H1 (cell line): ENCODE measurements at regions not wholly inside any gene's neighbourhood (a gene's known extent, or its start where the extent isn't known, plus 50 kb on each side); places are given as distances from the start of the nearest gene placed in this dataset.
"Not testable (repeated sequence)": the region's sequence is repeated elsewhere in the genome, so short reads cannot be mapped to it uniquely, and the experiment has no call there.

Experiments
- CTCF ChIA-PET: fragments of 300-600 bp; sonication (Branson Sonifier 250); formaldehyde crosslinking; loops from one replicate; lab custom pipeline; 2021; ENCODE audit not compliant: partially characterized antibody; lab: Charles Lee
- POLR2A ChIA-PET: fragments of 300-600 bp; sonication (Branson Sonifier 250); formaldehyde crosslinking; loops from one replicate; lab custom pipeline; 2021; ENCODE audit warnings: inconsistent platforms; ENCODE audit not compliant: partially characterized antibody; lab: Charles Lee
- DNase-seq, 2 experiments: peaks; one replicate each; pipeline versions ENCODE4 v3.0.0 to v3.0.0-alpha.2; 2010 to 2022; ENCODE audit warnings: low spot score in 2 of 2, low read depth in 1 of 2, mixed read lengths in 1 of 2
- FAIRE-seq: peaks from 2 replicates; lab custom pipeline; 2011; peaks lifted over from hg19 to GRCh38; lab: Jason Lieb, UNC
- H2AFZ ChIP-seq: 2 replicates; pipeline ENCODE4 v1.8.1; 2012; ENCODE audit warnings: low read length, inconsistent platforms
- H2AK5ac ChIP-seq: 2 replicates; pipeline ENCODE4 v1.6.1; 2013; ENCODE audit warnings: low read depth, low read length
- H2BK120ac ChIP-seq: replicated peaks from 2 replicates; pipeline ENCODE3; 2013; ENCODE audit warnings: low read depth, low read length, inconsistent platforms
- H2BK12ac ChIP-seq: 2 replicates; pipeline ENCODE4 v1.6.1; 2013; ENCODE audit warnings: low read depth, low read length
- H2BK15ac ChIP-seq: 2 replicates; pipeline ENCODE4 v1.6.1; 2013; ENCODE audit warnings: low read length
- H2BK20ac ChIP-seq: 2 replicates; pipeline ENCODE4 v1.6.1; 2013; ENCODE audit warnings: low read length
- H2BK5ac ChIP-seq: 2 replicates; pipeline ENCODE4 v1.6.1; 2013; ENCODE audit warnings: low read depth, low read length
- H3K14ac ChIP-seq: 2 replicates; pipeline ENCODE4 v1.6.1; 2013; ENCODE audit warnings: inconsistent platforms; ENCODE audit not compliant: insufficient read length
- H3K18ac ChIP-seq: 2 replicates; pipeline ENCODE4 v1.6.1; 2013; ENCODE audit warnings: low read length; ENCODE audit errors: extremely low read depth
- H3K23ac ChIP-seq: 2 replicates; pipeline ENCODE4 v1.6.1; 2013; ENCODE audit warnings: inconsistent platforms; ENCODE audit not compliant: insufficient read length
- H3K23me2 ChIP-seq: 2 replicates; pipeline ENCODE4 v1.6.1; 2013; ENCODE audit warnings: low read depth, low read length
- H3K27ac ChIP-seq: 2 replicates; pipeline ENCODE4 v1.6.1; 2011; ENCODE audit warnings: low read depth, low read length, inconsistent platforms
- H3K27me3 ChIP-seq, 4 experiments: replicated peaks in 1 of 4; 1 replicate in 1 of 4; 2 replicates in 3 of 4; pipeline versions ENCODE4 v1.6.1 to v1.8.1; 2011 to 2013; ENCODE audit warnings: low read length in 3 of 4, mild to moderate bottlenecking in 3 of 4, inconsistent platforms in 2 of 4, mixed read lengths in 2 of 4, moderate library complexity in 1 of 4; ENCODE audit not compliant: control insufficient read depth in 3 of 4, insufficient read depth in 3 of 4; ENCODE audit errors: extremely low read depth in 1 of 4
- H3K36me3 ChIP-seq, 4 experiments: 2 replicates each; pipeline versions ENCODE4 v1.6.1 to v1.8.1; 2011 to 2013; ENCODE audit warnings: mild to moderate bottlenecking in 4 of 4, low read length in 3 of 4, moderate library complexity in 2 of 4, control low read depth in 1 of 4, inconsistent platforms in 1 of 4; ENCODE audit not compliant: insufficient read depth in 4 of 4, control insufficient read depth in 2 of 4
- H3K4ac ChIP-seq: replicated peaks from 2 replicates; pipeline ENCODE3; 2013; ENCODE audit warnings: low read length, low read depth, mixed read lengths, inconsistent platforms; ENCODE audit not compliant: insufficient read length
- H3K4me1 ChIP-seq, 4 experiments: replicated peaks in 1 of 4; 1 replicate in 1 of 4; 2 replicates in 3 of 4; pipeline versions ENCODE4 v1.6.1 to v1.8.1; 2011 to 2013; ENCODE audit warnings: low read length in 3 of 4, inconsistent platforms in 2 of 4, mixed read lengths in 1 of 4; ENCODE audit not compliant: insufficient read depth in 4 of 4, control insufficient read depth in 3 of 4
- H3K4me2 ChIP-seq, 2 experiments: 2 replicates each; pipeline versions ENCODE4 v1.6.1 to v1.8.1; 2011 to 2013; ENCODE audit warnings: low read depth in 2 of 2, low read length in 2 of 2, control low read depth in 1 of 2, inconsistent platforms in 1 of 2, mild to moderate bottlenecking in 1 of 2; ENCODE audit not compliant: insufficient read depth in 1 of 2
- H3K4me3 ChIP-seq, 4 experiments: fragments of 200-600, 300-600 bp in 1 of 4; sonication (generic), shearing (Covaris generic), sonication (Bioruptor Twin) in 1 of 4; 2 replicates each; pipeline versions ENCODE4 v1.5.1 to v1.8.1; 2011 to 2016; ENCODE audit warnings: low read length in 4 of 4, low read depth in 3 of 4, control low read depth in 2 of 4, inconsistent platforms in 2 of 4, mild to moderate bottlenecking in 2 of 4, mixed read lengths in 1 of 4, moderate library complexity in 1 of 4; ENCODE audit not compliant: insufficient read depth in 2 of 4; ENCODE audit errors: extremely low read depth in 1 of 4
- H3K56ac ChIP-seq: replicated peaks from 2 replicates; pipeline ENCODE3; 2013; ENCODE audit warnings: low read depth, mild to moderate bottlenecking, mixed read lengths, low read length, inconsistent platforms; ENCODE audit not compliant: insufficient read length
- H3K79me1 ChIP-seq: 2 replicates; pipeline ENCODE4 v1.6.1; 2013; ENCODE audit warnings: low read depth, low read length, control low read depth
- H3K79me2 ChIP-seq, 2 experiments: 2 replicates each; pipeline versions ENCODE4 v1.6.1 to v1.8.1; 2012 to 2013; ENCODE audit warnings: low read length in 2 of 2, mild to moderate bottlenecking in 2 of 2, inconsistent platforms in 1 of 2; ENCODE audit not compliant: insufficient read depth in 2 of 2, control insufficient read depth in 1 of 2
- H3K9ac ChIP-seq, 4 experiments: replicated peaks in 1 of 4; 1 replicate in 1 of 4; 2 replicates in 3 of 4; pipeline versions ENCODE4 v1.6.1 to v1.8.1; 2011 to 2013; ENCODE audit warnings: low read depth in 3 of 4, low read length in 3 of 4, control low read depth in 2 of 4, mild to moderate bottlenecking in 2 of 4, moderate library complexity in 2 of 4, inconsistent platforms in 1 of 4; ENCODE audit errors: extremely low read depth in 1 of 4
- H3K9me3 ChIP-seq, 2 experiments: 2 replicates each; pipeline versions ENCODE4 v1.6.1 to v1.8.1; 2012 to 2013; ENCODE audit warnings: mild to moderate bottlenecking in 2 of 2, moderate library complexity in 2 of 2, control low read depth in 1 of 2, inconsistent platforms in 1 of 2, low read depth in 1 of 2, low read length in 1 of 2, mixed read lengths in 1 of 2; ENCODE audit not compliant: insufficient read depth in 2 of 2
- H4K20me1 ChIP-seq, 2 experiments: replicated peaks in 1 of 2; 2 replicates each; pipeline versions ENCODE3 to v1.8.1; 2011 to 2013; ENCODE audit warnings: inconsistent platforms in 2 of 2, low read length in 2 of 2, mild to moderate bottlenecking in 1 of 2; ENCODE audit not compliant: insufficient read depth in 2 of 2, control insufficient read depth in 1 of 2
- H4K5ac ChIP-seq: 2 replicates; pipeline ENCODE4 v1.6.1; 2013; ENCODE audit warnings: low read length, low read depth, mixed read lengths, inconsistent platforms; ENCODE audit not compliant: insufficient read length
- H4K8ac ChIP-seq: 2 replicates; pipeline ENCODE4 v1.8.0; 2013; ENCODE audit warnings: mild to moderate bottlenecking, moderate library complexity, low read length, inconsistent platforms; ENCODE audit not compliant: insufficient read depth; ENCODE audit errors: extremely low read depth
- H4K91ac ChIP-seq: replicated peaks from 2 replicates; pipeline ENCODE3; 2013; ENCODE audit warnings: low read length, mixed read lengths, inconsistent platforms; ENCODE audit not compliant: insufficient read length
- WGBS, 2 experiments: shearing (Covaris generic) in 1 of 2; methylation state at CpG; one replicate each; pipeline versions ENCODE4 v1.1.6 to v1.1.7; 2013 to 2015; ENCODE audit warnings: low lambda C conversion rate in 2 of 2, mixed read lengths in 2 of 2, inconsistent platforms in 1 of 2, low coverage in 1 of 2, missing lambda C conversion rate in 1 of 2; ENCODE audit not compliant: insufficient replicate concordance in 2 of 2, insufficient coverage in 1 of 2, insufficient read length in 1 of 2; ENCODE audit errors: extremely low coverage in 1 of 2, missing lambda C conversion rate in 1 of 2; 5-methylcytosine and 5-hydroxymethylcytosine counted together

DNA sequence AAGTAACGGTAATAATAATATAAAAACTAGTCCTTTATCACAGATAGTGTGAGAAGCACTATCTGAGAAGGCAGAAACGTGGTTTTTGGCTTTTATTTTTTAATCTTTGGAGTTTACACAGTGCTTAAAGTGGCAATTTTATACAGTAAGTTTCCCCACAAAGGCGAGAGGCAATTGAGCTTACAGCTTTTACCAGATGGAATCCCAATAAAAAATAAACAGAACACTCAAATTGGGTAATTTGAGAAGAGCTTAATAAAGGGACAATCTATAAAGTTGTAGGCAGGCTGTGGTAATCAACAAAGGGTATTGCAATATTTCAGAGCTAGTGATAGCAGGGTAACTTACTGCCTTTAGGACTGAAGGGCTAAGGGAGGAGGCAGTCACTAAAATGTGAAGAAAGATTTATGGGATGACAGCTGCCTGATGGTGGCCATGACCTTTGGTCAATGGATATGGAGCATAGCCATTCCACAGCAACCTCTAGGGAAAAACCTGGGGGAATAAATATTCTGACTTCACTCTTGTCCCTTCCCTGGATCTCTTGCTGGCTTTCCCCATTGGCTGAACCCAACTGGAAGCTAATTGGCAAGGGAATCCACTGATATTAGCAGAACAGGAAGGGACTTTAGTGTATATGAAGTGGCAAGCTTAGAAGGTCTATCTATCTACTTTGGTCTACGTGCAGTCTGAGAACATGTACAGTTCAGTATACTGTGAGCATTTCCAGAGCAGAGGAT, 717.0 kb upstream of the DEFB115 start:
- H3K56ac ChIP-seq, H3K36me3 ChIP-seq, H4K91ac ChIP-seq, H2BK12ac ChIP-seq, H2AFZ ChIP-seq, H3K27me3 ChIP-seq, H2BK15ac ChIP-seq, H3K27ac ChIP-seq, H3K4me3 ChIP-seq, H3K79me1 ChIP-seq, H4K8ac ChIP-seq, H3K23me2 ChIP-seq, H3K79me2 ChIP-seq, H4K20me1 ChIP-seq, FAIRE-seq, H2BK5ac ChIP-seq, POLR2A ChIA-PET, H2BK20ac ChIP-seq, H3K4me1 ChIP-seq, CTCF ChIA-PET, H3K14ac ChIP-seq, H2AK5ac ChIP-seq, H3K23ac ChIP-seq, H3K18ac ChIP-seq, H3K4me2 ChIP-seq, H4K5ac ChIP-seq, DNase-seq, H2BK120ac ChIP-seq, H3K9ac ChIP-seq, H3K4ac ChIP-seq: not testable (repeated sequence)
- 71% methylated on average over 3 of the region's 4 CpGs; no CpG with 5 or more reads in 1 of the 2 experiments for WGBS, 2 experiments
- peaks cover 4 to 24% of the 10 kb centered on the region in 2 experiments; a peak in 2 of 4 replicates for H3K9me3 ChIP-seq

GRCh38 chr20:30551236-30551635, 706.2 kb upstream of the DEFB115 start:
- H4K91ac ChIP-seq, H2BK12ac ChIP-seq, H2BK120ac ChIP-seq, H3K56ac ChIP-seq, H2BK15ac ChIP-seq, H3K9ac ChIP-seq, H3K23ac ChIP-seq, H3K27ac ChIP-seq, H3K23me2 ChIP-seq, H3K79me2 ChIP-seq, H3K4ac ChIP-seq, H2BK20ac ChIP-seq, H3K36me3 ChIP-seq, H4K8ac ChIP-seq, H3K4me3 ChIP-seq, H3K27me3 ChIP-seq, H3K4me2 ChIP-seq, FAIRE-seq, H3K4me1 ChIP-seq, POLR2A ChIA-PET, H4K20me1 ChIP-seq, H2AFZ ChIP-seq, CTCF ChIA-PET, H3K18ac ChIP-seq, H2BK5ac ChIP-seq, H4K5ac ChIP-seq, H3K14ac ChIP-seq, DNase-seq, H3K79me1 ChIP-seq, H2AK5ac ChIP-seq: not testable (repeated sequence)
- peaks cover 3 to 39% of the 10 kb centered on the region in 2 experiments; a peak in 2 of 4 replicates for H3K9me3 ChIP-seq
- WGBS, 2 experiments: 62% methylated on average over 4 of the region's 4 CpGs; no CpG with 5 or more reads in 1 of the 2 experiments
